HG03064 (cell line): ENCODE measurements at regions not wholly inside any gene's neighbourhood (a gene's known extent, or its start where the extent isn't known, plus 50 kb on each side); places are given as distances from the start of the nearest gene placed in this dataset.

Experiments used
- ATAC-seq: cut with Tn5 transposase; IDR thresholded peaks from one replicate; pipeline ENCODE4 v1.9.1; 2021; ENCODE audit warnings: low read depth; ENCODE audit not compliant: unreplicated experiment

DNA sequence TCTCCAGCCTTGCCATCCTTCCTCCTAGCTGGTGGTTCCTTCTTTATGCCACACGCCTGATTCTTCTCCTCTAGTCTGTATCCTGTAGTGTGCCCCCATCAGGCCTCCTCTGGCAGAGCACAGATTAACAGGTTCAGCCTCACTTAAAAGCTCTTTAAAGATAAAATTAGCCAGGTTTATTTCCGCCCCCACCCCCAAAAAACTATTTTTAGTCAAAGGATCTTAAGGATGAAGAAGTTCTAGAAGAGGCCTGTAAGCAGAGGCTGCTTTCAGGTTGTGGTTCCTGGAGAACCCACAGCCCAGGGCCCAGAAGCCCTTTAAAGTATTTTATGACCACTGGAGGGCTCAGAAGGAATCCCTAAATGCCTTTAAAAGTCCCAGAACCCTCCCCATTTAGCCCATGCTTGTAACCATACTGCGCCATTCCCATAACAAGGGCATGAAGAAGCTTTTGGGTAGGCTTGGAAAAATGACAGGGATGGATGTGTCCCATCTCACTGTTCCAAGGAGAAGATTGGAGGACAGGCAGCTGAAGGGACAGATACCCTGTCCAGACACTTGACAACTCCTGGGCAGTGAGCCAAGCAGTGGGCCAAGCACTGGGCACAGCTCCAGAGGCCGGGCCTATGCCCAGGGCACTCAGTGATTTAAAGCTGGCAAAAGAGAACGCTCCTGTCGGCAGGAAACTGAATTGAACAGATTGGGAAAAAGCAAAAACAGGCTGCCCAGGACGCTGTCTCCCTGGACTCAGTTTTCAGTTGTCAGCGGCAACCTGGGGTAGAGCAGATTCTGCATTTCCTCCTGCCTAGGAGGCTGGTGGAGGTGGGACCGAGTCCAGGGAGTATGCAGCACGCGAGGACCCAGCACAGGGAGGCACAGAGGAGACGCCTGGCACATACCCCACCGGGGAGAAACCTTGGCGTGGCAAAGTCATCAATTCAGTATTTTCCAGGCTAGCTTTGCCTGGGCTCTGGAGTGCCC is 106.3 kb upstream of the SSBP2 start:
- ATAC-seq = no peak

DNA sequence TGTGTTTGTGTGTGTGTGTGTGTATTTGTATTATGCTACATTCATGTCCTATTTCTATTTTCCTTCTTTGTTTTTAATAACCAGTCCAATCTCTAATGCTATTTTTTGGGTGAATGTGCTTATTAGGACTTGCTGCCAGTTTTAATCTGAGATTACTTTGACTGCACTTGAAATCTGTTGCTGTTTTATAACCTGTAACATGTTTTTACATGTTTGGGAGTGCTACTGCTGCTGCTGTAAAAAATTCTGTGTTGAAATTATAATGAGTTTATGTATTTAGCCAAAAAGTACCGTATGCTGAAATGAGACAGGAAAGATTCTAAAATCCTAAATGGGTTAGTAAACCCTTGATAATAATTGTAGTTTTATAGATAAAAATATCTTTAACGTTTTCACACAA is 104.7 kb upstream of the SSBP2 start:
- ATAC-seq = no peak

GRCh38 chr5:81854915-81855314 is 104.0 kb upstream of the SSBP2 start:
- no peak for ATAC-seq

DNA sequence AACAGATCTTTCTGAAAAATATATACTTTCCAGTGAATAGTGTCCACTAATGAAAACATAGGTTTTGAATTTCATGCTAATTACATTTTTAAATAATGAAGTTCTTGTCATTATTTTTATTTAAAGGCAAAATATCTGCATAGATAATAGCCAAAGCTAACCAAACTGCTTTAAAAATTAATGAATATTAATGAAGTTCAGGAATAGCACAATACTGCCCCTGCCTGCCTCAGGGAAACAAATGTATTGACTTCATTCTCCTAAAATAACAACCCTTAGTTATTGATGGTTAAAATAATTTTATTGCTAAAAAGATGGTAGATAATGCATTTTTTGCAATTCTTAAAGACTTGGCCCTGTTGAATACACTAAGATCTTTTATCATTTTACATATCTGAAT is 103.6 kb upstream of the SSBP2 start:
- no peak for ATAC-seq

- ATAC-seq = no peak
These were observed 102.1 kb upstream of the SSBP2 start for GRCh38 chr5:81853030-81853357.

DNA sequence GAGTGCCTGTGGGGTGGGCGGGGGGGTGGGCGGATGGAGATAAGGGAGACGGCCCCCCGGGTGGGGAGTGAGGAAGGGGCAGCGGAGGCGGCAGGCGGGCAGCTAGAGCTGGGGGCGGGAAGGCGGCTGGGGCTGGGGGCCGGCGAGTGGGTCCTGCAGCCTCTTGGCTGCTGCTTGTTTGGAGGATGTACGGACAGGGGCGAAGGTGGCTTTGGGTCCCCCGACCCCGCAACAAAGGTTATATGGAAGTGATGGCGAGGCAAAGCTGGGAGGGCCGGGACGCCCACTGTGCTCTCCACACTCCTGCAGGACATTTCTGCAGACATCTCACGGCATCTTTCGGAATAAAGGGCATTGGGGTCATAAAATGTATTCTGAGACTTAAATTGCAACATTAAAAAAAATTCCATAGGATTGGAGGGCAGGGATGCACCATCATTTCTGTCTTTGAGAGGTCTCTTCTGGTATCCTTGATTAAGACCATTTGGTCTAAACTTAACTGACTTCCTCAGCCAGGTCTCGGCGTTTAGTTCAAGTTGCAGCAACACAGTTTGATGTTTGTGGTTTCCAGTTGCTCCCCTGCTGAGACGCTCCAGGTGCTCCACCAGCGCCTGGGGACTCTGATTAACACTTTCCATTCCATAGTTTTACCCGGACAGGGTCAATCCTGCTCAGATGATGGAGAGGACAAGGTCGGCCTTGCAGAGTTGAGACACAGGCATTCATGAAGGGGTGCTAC is 101.6 kb upstream of the SSBP2 start:
- ATAC-seq = no peak

- no peak for ATAC-seq
These were observed 100.7 kb upstream of the SSBP2 start for GRCh38 chr5:81851481-81852178.

GRCh38 chr5:81850501-81851357 is 99.8 kb upstream of the SSBP2 start:
- no peak for ATAC-seq

DNA sequence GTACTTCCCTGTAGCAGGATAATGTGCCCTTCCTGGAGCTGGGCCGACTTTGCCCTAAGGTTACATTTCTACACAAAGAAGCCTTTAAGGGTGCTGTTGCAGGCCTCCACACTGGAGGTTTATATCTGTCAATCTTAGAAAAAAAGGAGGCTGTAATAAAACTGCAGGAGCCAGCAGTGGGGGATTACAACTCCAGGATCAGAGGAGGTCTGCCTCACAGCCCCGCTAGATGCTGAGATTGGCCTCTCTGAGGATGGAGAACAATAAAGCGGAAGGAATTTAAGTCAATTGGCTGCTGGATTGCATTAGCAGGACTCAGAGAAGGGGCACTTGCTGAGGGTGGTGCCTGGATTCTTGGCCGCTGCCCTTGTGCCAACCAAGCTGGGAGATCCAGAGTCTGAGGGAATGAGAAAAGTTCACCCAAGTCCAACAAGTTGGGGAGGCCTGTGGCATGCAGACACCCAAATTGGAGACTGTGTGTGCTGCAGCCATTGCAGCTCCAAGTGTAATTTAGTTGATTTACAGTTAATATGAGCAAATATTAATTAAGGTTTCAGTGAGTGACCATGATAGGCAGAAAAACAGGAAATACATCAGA is 99.0 kb upstream of the SSBP2 start:
- no peak for ATAC-seq

DNA sequence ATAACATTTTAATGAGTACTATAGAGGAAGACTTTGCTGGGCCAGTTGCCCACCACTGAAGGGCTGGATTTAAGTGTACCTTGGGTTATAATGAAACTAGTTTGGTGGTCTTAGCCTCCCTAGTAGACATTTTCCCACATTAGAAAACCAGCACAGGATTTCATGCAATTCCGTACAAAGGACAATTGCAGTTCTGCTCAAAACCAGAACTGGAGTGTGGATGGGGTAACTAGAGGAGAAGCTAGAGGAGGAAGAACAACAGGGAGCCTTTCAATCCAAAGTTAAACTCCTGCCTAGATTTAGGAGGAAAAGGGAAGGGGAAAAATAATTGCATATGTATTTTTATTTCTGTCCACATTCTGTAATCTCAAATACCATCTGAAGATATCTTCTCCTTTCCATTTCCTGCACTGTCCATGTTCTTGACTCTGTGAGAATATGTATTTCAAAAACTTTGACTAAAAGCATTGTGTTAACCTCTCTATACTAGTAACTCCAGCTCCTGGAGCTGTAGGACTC is 97.5 kb upstream of the SSBP2 start:
- ATAC-seq = no peak

- no peak for ATAC-seq
These were observed 95.4 kb upstream of the SSBP2 start for GRCh38 chr5:81846301-81846700.

DNA sequence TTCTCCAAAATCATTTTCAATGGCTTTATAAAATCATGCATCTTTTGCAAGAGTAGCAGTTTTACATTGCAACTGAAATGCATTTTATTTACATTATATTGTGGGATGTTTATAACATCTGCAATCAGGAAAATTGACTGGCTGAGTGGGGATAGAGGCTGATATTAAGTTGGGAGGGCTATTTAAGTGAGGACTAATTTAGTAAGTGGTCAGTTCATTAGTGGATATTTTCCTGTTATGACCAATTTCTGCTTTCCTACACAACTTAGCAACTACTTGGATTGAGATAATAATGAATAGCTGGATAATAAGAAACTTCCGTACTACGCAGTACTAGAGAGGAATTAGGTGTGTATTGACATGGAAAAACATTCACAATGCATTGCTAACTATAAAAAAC is 92.9 kb upstream of the SSBP2 start:
- ATAC-seq = no peak

DNA sequence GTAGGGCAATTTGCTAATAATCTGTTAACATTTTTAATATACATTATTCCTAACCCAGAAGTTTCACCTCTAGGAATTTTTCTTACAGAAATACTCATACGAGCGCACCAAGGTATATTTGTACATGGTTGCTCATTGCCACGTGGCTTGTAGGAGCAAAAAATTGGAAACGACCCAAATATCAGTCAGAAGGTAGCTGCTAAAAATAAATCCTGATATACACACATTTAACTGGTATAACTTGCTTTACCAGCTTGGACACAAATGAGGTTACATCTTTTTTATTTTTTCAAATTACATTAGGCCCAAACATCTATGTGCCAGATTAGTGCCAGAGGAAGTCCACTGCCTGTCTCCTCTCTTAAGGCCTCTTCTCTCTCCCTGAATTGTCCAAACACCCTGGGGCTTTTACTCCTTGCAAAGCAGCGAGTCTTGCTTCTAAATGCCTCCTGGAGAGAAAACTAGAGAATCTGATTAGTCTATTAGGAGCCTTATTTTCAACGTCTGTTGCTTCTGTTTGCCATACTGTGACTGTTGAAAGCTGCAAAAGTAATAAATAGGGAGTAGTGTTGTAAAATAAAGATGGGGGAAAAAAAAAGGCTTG is 92.0 kb upstream of the SSBP2 start:
- no peak for ATAC-seq

DNA sequence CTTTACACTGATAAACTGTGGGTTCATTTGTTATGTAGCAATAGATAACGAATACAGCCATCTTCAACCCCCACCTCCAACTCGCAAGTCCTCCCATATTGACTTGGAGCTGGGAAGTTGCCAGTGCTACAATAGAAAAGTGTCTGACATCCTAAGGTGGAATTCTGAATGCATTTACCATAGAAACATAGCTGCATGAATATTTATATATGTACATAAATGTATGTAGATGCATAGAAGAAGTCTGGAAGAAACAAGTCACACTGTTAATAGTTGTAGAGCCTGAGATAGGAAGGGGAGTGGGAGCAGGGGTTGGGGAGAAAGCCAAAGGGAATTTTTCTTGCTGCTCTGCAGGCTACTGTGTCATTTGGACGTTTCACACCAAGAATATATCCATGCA is 88.1 kb upstream of the SSBP2 start:
- no peak for ATAC-seq

DNA sequence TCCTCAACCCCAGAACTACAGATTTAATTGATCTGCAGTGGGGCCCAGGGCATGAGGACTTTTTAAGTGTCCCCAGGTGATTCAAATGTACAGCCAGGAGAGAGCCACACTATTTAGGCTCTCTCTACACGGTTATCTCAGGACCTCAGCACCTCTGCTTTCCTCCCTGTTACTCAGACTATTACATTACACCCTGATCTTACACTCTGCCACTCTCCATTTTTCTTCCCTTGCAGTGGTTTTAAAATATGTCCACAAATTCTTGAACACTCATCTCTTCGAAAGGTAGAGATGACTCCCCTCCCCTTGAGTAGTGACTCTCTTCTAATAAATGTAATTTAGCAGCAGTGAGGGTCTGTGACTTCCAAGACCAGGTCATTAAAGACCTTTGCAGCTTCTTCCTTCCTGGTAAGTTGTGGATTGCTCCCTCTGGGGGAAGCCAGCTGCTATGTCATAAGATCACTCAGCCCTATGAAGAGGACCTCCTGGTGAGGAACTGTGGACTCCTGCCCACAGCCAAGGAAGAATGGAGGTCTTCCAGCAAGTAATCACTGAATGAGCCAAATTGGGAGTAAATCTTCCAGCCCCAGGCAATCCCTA is 87.5 kb upstream of the SSBP2 start:
- peak; percentile 89 for ATAC-seq

DNA sequence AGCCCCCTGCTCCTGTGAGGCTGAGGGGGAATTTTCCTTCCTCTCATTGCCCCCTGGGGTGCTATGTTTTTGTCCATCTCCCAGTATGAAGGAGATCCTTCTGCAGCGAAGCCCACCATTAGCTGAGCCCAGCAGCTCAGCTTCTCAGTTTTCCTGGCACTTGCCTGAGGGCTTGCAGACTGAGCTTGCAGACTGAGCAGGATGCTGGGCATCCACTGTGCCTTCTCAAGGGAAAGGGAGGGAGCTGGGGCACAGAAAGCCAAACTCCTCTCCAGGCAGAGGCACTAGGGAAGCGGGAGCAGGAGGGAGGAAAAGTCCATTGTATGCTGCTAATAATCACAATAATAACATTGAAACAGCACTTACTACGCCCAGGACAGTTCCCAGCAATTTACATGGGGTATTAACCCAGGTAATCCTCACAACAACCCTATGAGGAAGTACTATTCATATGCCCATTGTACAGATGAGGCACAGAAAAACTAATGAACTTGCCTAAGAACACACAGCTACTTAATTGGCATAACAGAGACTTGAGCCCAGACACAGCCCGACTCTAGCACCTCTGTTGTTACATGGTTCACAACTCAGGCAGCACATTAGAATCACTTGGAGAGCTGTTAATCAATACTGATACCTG is 86.9 kb upstream of the SSBP2 start:
- ATAC-seq = no peak

- ATAC-seq = no peak
These were observed 85.0 kb upstream of the SSBP2 start for GRCh38 chr5:81835814-81836367.

- no peak for ATAC-seq
These were observed 83.2 kb upstream of the SSBP2 start for GRCh38 chr5:81834021-81834660.
